ENCODE measurements at regions not wholly inside any gene's neighbourhood (a gene's known extent, or its start where the extent isn't known, plus 50 kb on each side); places are given as distances from the start of the nearest gene placed in this dataset.

DNA sequence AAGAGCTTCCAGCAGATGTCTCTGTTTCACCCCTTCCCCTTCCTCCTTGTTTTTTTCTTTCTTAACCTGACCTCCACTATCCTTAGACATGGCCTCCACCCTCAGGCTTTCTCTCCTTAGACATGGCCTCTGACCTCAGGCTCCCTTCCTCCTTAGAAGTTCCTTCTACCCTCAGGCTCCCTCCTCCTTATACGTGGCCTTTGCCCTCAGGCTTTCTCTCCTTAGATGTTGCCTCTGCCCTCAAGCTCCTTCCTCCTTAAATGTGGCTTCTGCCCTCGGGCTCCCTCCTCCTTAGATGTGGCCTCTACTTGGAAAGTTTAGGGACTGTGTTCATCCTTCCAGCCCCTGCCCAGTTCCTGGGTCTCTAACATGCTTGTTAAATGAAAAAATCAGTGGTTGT is 180.4 kb upstream of the S1PR3 start:
- DNase-seq = no peak
- in situ Hi-C loops (cut with MboI; ENCODE audit: low pct_ligation_motif_present in 1 of 4, low pct_unique_long_range_greater_than_20kb in 1 of 4, low sequenced_read_pairs in 3 of 4) = no loop called here
- Histone ChIP-seq H3K4me1 (no peaks in the 10 kb centered on the region), H3K9me3 (no peaks in the 10 kb centered on the region), H3K27me3 (no peaks in the 10 kb centered on the region), H3K36me3 (no peaks in the 10 kb centered on the region), H3K27ac (no peak overlapping the region), H3K4me3 (no peak overlapping the region)
- 49 to 59% methylated on average over 2 of the region's 2 CpGs for WGBS, 2 donors (ENCODE audit: low coverage in 1 of 2)
- no peak for TF ChIP-seq EP300 (IDR thresholded peaks at IDR 0.05; ENCODE audit: low read depth)
- no peak for TF ChIP-seq POLR2A (IDR thresholded peaks at IDR 0.05)
- TF ChIP-seq, protein P1, sequence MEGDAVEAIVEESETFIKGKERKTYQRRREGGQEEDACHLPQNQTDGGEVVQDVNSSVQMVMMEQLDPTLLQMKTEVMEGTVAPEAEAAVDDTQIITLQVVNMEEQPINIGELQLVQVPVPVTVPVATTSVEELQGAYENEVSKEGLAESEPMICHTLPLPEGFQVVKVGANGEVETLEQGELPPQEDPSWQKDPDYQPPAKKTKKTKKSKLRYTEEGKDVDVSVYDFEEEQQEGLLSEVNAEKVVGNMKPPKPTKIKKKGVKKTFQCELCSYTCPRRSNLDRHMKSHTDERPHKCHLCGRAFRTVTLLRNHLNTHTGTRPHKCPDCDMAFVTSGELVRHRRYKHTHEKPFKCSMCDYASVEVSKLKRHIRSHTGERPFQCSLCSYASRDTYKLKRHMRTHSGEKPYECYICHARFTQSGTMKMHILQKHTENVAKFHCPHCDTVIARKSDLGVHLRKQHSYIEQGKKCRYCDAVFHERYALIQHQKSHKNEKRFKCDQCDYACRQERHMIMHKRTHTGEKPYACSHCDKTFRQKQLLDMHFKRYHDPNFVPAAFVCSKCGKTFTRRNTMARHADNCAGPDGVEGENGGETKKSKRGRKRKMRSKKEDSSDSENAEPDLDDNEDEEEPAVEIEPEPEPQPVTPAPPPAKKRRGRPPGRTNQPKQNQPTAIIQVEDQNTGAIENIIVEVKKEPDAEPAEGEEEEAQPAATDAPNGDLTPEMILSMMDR (IDR thresholded peaks at IDR 0.05) = no peak
- TF ChIP-seq POLR2AphosphoS5 (IDR thresholded peaks at IDR 0.05) = no peak
- intact Hi-C loops (cut with DNase I; ENCODE audit: low total_unique reads) = no loop called here

DNA sequence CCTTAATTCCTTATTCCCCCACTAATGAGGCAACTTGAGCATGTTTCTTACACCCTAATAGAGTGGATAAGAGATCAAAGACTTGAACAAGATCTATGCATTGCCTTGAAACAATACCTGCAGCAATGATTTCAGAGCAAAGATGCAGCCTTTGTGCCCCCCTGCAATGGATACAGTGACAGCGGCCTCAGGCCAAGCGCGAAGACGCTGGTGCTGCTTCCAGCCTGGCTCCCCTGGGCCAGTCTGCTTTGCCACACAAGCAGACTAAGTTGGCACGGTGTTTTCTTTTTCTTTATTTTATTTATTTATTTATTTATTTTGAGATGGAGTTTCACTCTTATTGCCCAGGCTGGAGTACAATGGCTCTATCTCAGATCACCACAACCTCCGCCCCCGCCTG is 179.8 kb upstream of the S1PR3 start:
- Histone ChIP-seq H3K4me3 (no peak overlapping the region), H3K4me1 (no peaks in the 10 kb centered on the region), H3K9me3 (no peaks in the 10 kb centered on the region), H3K36me3 (no peaks in the 10 kb centered on the region), H3K27ac (no peak overlapping the region), H3K27me3 (no peaks in the 10 kb centered on the region)
- in situ Hi-C loops (cut with MboI; ENCODE audit: low pct_ligation_motif_present in 1 of 4, low pct_unique_long_range_greater_than_20kb in 1 of 4, low sequenced_read_pairs in 3 of 4) (no loop called here), intact Hi-C loops (cut with DNase I; ENCODE audit: low total_unique reads) (no loop called here)
- TF ChIP-seq POLR2A (IDR thresholded peaks at IDR 0.05) (no peak), POLR2AphosphoS5 (IDR thresholded peaks at IDR 0.05) (no peak), EP300 (IDR thresholded peaks at IDR 0.05; ENCODE audit: low read depth) (no peak)
- TF ChIP-seq, protein P1 (IDR thresholded peaks at IDR 0.05) = no peak
- no peak for DNase-seq
- WGBS, 2 donors (ENCODE audit: low coverage in 1 of 2) = 94% methylated on average over 7 of the region's 7 CpGs; no CpG with 5 or more reads in 1 of the 2 donors

DNA sequence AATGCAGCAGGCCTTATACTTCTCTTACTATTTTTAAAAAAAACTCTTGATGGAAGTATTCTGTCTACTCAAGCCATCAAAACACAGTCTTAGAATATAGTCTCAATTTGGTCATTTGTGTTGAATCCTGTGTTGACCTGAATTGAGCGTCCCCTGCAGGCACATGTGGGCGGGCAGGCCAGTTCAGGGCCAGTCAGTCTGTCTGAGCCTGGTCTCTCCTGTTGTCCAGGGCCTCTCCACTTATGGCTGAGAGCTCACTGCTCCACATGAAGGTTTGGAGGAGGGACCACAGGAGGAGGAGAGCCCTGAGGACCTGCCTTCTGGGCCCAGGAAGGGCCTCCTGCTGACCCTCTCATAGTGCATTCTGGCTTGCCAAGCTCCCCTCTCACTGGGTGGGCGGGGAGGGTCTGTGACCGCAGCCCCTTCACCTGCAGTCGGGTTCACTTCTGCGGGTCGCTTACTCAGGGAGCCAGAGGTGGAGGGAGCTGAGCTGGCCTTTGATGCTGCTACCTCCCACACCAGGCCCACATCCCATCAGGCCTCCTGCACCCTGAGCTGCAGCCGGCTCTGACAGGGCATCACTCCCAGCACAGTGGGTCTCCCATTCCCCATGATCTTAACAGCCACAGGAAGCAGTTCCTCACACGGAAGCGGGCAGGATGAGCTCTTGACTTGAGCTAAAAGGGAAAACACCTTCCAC is 178.2 kb upstream of the S1PR3 start:
- no peak for DNase-seq
- Histone ChIP-seq H3K27ac (no peak overlapping the region), H3K4me1 (no peaks in the 10 kb centered on the region), H3K36me3 (no peaks in the 10 kb centered on the region), H3K9me3 (no peaks in the 10 kb centered on the region), H3K4me3 (no peak overlapping the region), H3K27me3 (no peaks in the 10 kb centered on the region)
- in situ Hi-C loops (cut with MboI; ENCODE audit: low pct_ligation_motif_present in 1 of 4, low pct_unique_long_range_greater_than_20kb in 1 of 4, low sequenced_read_pairs in 3 of 4) = no loop called here
- 80 to 87% methylated on average over 1 to 10 of the region's 10 CpGs for WGBS, 2 donors (ENCODE audit: low coverage in 1 of 2)
- intact Hi-C loops (cut with DNase I; ENCODE audit: low total_unique reads) = no loop called here
- TF ChIP-seq POLR2A (IDR thresholded peaks at IDR 0.05) (no peak), EP300 (IDR thresholded peaks at IDR 0.05; ENCODE audit: low read depth) (no peak), POLR2AphosphoS5 (IDR thresholded peaks at IDR 0.05) (no peak)
- TF ChIP-seq, protein P1 (IDR thresholded peaks at IDR 0.05) = no peak

DNA sequence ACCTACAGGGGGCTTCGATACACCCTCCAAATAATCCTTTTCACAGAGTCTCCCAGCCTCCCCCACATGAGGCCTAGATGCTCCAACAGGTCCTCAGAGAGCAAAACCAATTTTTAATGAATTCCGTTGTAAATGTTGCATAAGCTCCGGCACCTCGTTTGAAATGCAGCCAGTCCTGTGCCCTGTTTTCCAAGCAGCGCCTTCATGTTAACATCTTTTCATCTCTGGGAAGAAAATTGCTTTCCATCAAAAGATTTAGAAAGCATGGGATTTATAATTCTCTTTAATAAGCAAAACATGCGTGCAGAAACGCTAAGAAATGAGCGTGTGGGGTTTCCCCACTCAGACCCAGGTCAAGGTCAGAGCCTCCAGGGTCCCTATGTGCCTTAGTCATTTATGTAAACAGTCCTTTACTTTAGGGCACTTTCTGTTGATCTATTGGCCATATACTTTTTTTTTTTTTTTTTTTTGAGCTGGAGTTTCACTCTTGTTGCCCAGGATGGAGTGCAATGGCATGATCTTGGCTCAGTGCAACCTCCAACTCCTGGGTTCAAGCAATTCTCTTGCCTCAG is 177.5 kb upstream of the S1PR3 start:
- no peak for DNase-seq
- WGBS, 2 donors (ENCODE audit: low coverage in 1 of 2) = 69 to 82% methylated on average over 7 to 8 of the region's 8 CpGs

More for the DNA sequence above, 177.5 kb upstream of the S1PR3 start:
- no peaks in the 10 kb centered on the region for H3K9me3 ChIP-seq
- no peaks in the 10 kb centered on the region for H3K36me3 ChIP-seq
- H3K27ac ChIP-seq = no peak overlapping the region
- intact Hi-C loops (cut with DNase I; ENCODE audit: low total_unique reads) (no loop called here), in situ Hi-C loops (cut with MboI; ENCODE audit: low pct_ligation_motif_present in 1 of 4, low pct_unique_long_range_greater_than_20kb in 1 of 4, low sequenced_read_pairs in 3 of 4) (no loop called here)
- no peaks in the 10 kb centered on the region for H3K4me1 ChIP-seq
- no peak overlapping the region for H3K4me3 ChIP-seq
- no peak for TF ChIP-seq POLR2AphosphoS5 (IDR thresholded peaks at IDR 0.05)
- TF ChIP-seq EP300 (IDR thresholded peaks at IDR 0.05; ENCODE audit: low read depth) = no peak
- TF ChIP-seq, protein P1 (IDR thresholded peaks at IDR 0.05) = no peak
- TF ChIP-seq POLR2A (IDR thresholded peaks at IDR 0.05) = no peak
- no peaks in the 10 kb centered on the region for H3K27me3 ChIP-seq

Data from transverse colon (tissue), 4 donors.